ENCODE measurements at regions not wholly inside any gene's neighbourhood (a gene's known extent, or its start where the extent isn't known, plus 50 kb on each side); places are given as distances from the start of the nearest gene placed in this dataset.

DNA sequence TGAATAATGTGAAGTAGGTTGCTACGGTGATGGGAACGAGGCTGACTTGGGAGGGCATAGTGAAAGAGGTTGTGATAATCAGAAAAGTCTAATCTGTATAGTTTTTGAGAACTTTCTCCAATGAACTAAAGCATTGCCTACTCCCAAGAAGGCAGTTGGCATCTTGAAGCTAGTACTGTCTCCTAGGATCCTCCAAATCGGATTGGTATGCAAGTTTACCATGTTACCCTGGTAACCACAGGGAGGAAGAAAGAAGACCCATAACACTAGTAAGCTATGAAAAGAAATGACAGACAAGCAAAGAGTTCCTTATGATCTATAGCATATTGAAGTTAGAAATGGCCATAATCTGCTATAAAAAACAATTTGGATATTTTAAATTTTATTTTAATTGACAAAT lies 127.2 kb upstream of the SYNPR start (continued):
- TF ChIP-seq, protein P1, sequence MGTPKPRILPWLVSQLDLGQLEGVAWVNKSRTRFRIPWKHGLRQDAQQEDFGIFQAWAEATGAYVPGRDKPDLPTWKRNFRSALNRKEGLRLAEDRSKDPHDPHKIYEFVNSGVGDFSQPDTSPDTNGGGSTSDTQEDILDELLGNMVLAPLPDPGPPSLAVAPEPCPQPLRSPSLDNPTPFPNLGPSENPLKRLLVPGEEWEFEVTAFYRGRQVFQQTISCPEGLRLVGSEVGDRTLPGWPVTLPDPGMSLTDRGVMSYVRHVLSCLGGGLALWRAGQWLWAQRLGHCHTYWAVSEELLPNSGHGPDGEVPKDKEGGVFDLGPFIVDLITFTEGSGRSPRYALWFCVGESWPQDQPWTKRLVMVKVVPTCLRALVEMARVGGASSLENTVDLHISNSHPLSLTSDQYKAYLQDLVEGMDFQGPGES (IDR thresholded peaks at IDR 0.05; ENCODE audit: low read depth, low read length) = no peak
- TF ChIP-seq EP300 (IDR thresholded peaks at IDR 0.05; ENCODE audit: borderline replicate concordance in 1 of 2, low read depth in 1 of 2, low read length in 1 of 2) (no peak), SMC3 (IDR thresholded peaks at IDR 0.05; ENCODE audit: low read depth, low read length) (no peak)

DNA sequence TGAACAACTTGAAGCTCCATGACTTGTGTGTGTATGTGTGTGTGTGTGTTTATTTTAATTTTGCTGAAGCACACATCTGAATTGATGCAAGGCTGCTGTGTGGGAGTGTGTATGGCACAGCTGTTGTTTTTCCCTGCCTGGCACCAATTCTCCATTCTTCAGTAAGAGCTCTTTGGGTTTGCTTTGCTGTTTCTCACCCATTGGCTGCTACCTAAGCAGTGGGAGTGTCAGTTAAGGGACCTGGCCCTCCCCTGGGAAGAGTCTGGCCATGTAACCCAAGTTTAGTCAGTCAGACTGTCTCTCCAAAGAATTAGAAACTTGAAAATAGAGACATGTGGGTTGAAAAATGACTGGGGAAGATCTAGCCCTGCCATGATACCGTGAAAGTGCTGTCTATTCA lies 126.2 kb upstream of the SYNPR start:
- Histone ChIP-seq H3F3A (replicated peaks; ENCODE audit: insufficient read depth) (no peaks in the 10 kb centered on the region), H4K20me1 (ENCODE audit: insufficient read depth) (no peaks in the 10 kb centered on the region), H3K4me2 (no peak overlapping the region), H3K79me2 (ENCODE audit: insufficient read depth) (no peaks in the 10 kb centered on the region), H2AFZ (ENCODE audit: low read depth) (no peak overlapping the region), H3K36me3 (replicated peaks in 1 of 2; ENCODE audit: control insufficient read depth in 1 of 2, insufficient read depth in 2 of 2, low read length in 1 of 2) (no peaks in the 10 kb centered on the region), H3K27me3 (ENCODE audit: insufficient read depth) (no peaks in the 10 kb centered on the region), H3K4me3 (ENCODE audit: low read depth in 2 of 2, low read length in 1 of 2) (no peak overlapping the region), H3K9me2 (no peaks in the 10 kb centered on the region), H3K27ac (ENCODE audit: low read depth in 2 of 2, low read length in 1 of 2) (no peak overlapping the region), H3K9me3 (no peaks in the 10 kb centered on the region), H3K9ac (no peak overlapping the region), H3K4me1 (ENCODE audit: control insufficient read depth in 1 of 2, insufficient read depth in 2 of 2, low read depth in 1 of 2, low read length in 1 of 2) (no peaks in the 10 kb centered on the region)
- no peak for DNase-seq
- ChIA-PET CTCF (interaction anchor here (1.3 kb wide), 1 partner anchor 80 kb away, joined by 4 read pairs; no protein-coding TSS in a partner anchor), POLR2A (no interaction called here)
- WGBS (ENCODE audit: low lambda C conversion rate) = 64% methylated on average over 1 of the region's 1 CpG
- TF ChIP-seq RAD21 (IDR thresholded peaks at IDR 0.05; ENCODE audit: low read length) = no peak
- no peak for TF ChIP-seq SMC3 (IDR thresholded peaks at IDR 0.05; ENCODE audit: low read depth, low read length)
- no peak for TF ChIP-seq FOXJ3 (CRISPR knock-in tag; IDR thresholded peaks at IDR 0.05)
- TF ChIP-seq CHD2 (IDR thresholded peaks at IDR 0.05; ENCODE audit: low read length, partially characterized antibody) = no peak
- TF ChIP-seq GABPA (IDR thresholded peaks at IDR 0.05; ENCODE audit: low read depth) = no peak

DNA sequence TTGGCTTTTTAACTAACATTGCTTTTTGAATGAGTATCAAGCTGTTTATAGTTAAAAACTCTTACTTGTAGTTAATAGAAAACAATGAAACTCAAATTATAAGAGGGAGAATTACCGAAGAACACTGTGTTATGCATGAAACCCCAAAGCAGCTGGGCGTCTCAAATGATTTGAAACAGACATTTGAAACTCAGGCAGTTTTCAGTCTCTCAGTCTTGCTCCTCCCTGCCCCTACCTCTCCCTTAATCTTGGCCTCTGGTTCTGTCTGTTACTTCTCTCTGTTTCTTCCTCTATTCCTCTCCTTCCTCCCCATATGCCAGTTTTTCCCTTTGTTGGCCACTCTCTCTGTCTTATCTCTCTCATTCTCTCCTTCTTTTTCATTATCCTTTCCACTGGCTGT lies 118.3 kb upstream of the SYNPR start:
- no peak overlapping the region for H3K4me3 ChIP-seq (ENCODE audit: low read depth in 2 of 2, low read length in 1 of 2)
- H3K9ac ChIP-seq = no peak overlapping the region
- no peaks in the 10 kb centered on the region for H3F3A ChIP-seq (replicated peaks; ENCODE audit: insufficient read depth)
- H3K27ac ChIP-seq (ENCODE audit: low read depth in 2 of 2, low read length in 1 of 2) = no peak overlapping the region
- DNase-seq = no peak
- H3K79me2 ChIP-seq (ENCODE audit: insufficient read depth) = no peaks in the 10 kb centered on the region
- H4K20me1 ChIP-seq (ENCODE audit: insufficient read depth) = no peaks in the 10 kb centered on the region
- ChIA-PET POLR2A (no interaction called here), CTCF (interaction anchor here (0.7 to 1.4 kb wide), 2 partner anchors 17 to 184 kb away, joined by 3 read pairs; no protein-coding TSS in a partner anchor)
- H3K9me3 ChIP-seq = no peaks in the 10 kb centered on the region
- no peaks in the 10 kb centered on the region for H3K9me2 ChIP-seq
- no peaks in the 10 kb centered on the region for H3K27me3 ChIP-seq (ENCODE audit: insufficient read depth)
- H3K4me2 ChIP-seq = no peak overlapping the region
- H2AFZ ChIP-seq (ENCODE audit: low read depth) = no peak overlapping the region
- TF ChIP-seq, protein P2, sequence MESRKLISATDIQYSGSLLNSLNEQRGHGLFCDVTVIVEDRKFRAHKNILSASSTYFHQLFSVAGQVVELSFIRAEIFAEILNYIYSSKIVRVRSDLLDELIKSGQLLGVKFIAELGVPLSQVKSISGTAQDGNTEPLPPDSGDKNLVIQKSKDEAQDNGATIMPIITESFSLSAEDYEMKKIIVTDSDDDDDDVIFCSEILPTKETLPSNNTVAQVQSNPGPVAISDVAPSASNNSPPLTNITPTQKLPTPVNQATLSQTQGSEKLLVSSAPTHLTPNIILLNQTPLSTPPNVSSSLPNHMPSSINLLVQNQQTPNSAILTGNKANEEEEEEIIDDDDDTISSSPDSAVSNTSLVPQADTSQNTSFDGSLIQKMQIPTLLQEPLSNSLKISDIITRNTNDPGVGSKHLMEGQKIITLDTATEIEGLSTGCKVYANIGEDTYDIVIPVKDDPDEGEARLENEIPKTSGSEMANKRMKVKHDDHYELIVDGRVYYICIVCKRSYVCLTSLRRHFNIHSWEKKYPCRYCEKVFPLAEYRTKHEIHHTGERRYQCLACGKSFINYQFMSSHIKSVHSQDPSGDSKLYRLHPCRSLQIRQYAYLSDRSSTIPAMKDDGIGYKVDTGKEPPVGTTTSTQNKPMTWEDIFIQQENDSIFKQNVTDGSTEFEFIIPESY (IDR thresholded peaks at IDR 0.05; ENCODE audit: borderline replicate concordance, low read depth) = no peak
- TF ChIP-seq FOSL2 (IDR thresholded peaks at IDR 0.05; ENCODE audit: borderline replicate concordance, low read depth) (no peak), CHD2 (IDR thresholded peaks at IDR 0.05; ENCODE audit: low read length, partially characterized antibody) (no peak), MXI1 (IDR thresholded peaks at IDR 0.05; ENCODE audit: low read depth, low read length) (no peak), MEF2A (IDR thresholded peaks at IDR 0.05; ENCODE audit: borderline replicate concordance, low read depth) (no peak), JUND (IDR thresholded peaks at IDR 0.05) (no peak), FOXM1 (IDR thresholded peaks at IDR 0.05; ENCODE audit: low read depth) (no peak), EZH2phosphoT487 (IDR thresholded peaks at IDR 0.05; ENCODE audit: borderline replicate concordance, low read depth) (no peak), TCF12 (IDR thresholded peaks at IDR 0.05) (no peak), EP300 (IDR thresholded peaks at IDR 0.05; ENCODE audit: borderline replicate concordance in 1 of 2, low read depth in 1 of 2, low read length in 1 of 2) (no peak), NRF1 (IDR thresholded peaks at IDR 0.05; ENCODE audit: low read depth, low read length) (no peak), POLR2AphosphoS5 (IDR thresholded peaks at IDR 0.05; ENCODE audit: low read depth, low read length) (no peak)
- TF ChIP-seq, protein P3, sequence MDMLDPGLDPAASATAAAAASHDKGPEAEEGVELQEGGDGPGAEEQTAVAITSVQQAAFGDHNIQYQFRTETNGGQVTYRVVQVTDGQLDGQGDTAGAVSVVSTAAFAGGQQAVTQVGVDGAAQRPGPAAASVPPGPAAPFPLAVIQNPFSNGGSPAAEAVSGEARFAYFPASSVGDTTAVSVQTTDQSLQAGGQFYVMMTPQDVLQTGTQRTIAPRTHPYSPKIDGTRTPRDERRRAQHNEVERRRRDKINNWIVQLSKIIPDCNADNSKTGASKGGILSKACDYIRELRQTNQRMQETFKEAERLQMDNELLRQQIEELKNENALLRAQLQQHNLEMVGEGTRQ (IDR thresholded peaks at IDR 0.05; ENCODE audit: borderline replicate concordance, low read depth, low read length) = no peak
- TF ChIP-seq, protein P4, sequence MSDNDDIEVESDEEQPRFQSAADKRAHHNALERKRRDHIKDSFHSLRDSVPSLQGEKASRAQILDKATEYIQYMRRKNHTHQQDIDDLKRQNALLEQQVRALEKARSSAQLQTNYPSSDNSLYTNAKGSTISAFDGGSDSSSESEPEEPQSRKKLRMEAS (IDR thresholded peaks at IDR 0.05; ENCODE audit: low read depth) = no peak
- TF ChIP-seq, protein P5, sequence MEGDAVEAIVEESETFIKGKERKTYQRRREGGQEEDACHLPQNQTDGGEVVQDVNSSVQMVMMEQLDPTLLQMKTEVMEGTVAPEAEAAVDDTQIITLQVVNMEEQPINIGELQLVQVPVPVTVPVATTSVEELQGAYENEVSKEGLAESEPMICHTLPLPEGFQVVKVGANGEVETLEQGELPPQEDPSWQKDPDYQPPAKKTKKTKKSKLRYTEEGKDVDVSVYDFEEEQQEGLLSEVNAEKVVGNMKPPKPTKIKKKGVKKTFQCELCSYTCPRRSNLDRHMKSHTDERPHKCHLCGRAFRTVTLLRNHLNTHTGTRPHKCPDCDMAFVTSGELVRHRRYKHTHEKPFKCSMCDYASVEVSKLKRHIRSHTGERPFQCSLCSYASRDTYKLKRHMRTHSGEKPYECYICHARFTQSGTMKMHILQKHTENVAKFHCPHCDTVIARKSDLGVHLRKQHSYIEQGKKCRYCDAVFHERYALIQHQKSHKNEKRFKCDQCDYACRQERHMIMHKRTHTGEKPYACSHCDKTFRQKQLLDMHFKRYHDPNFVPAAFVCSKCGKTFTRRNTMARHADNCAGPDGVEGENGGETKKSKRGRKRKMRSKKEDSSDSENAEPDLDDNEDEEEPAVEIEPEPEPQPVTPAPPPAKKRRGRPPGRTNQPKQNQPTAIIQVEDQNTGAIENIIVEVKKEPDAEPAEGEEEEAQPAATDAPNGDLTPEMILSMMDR (IDR thresholded peaks at IDR 0.05) = no peak
- H3K4me1 ChIP-seq (ENCODE audit: control insufficient read depth in 1 of 2, insufficient read depth in 2 of 2, low read depth in 1 of 2, low read length in 1 of 2) = no peaks in the 10 kb centered on the region
- H3K36me3 ChIP-seq (replicated peaks in 1 of 2; ENCODE audit: control insufficient read depth in 1 of 2, insufficient read depth in 2 of 2, low read length in 1 of 2) = no peaks in the 10 kb centered on the region
- 54% methylated on average over 2 of the region's 2 CpGs for WGBS (ENCODE audit: low lambda C conversion rate)

Data from SK-N-SH (cell line).